GM19035 (cell line): ENCODE measurements at regions not wholly inside any gene's neighbourhood (a gene's known extent, or its start where the extent isn't known, plus 50 kb on each side); places are given as distances from the start of the nearest gene placed in this dataset.
"Not testable (repeated sequence)": the region's sequence is repeated elsewhere in the genome, so short reads cannot be mapped to it uniquely, and the experiment has no call there.

Source experiments
- ATAC-seq: cut with Tn5 transposase; IDR thresholded peaks from one replicate; pipeline ENCODE4 v1.9.1; 2021; ENCODE audit not compliant: unreplicated experiment

DNA sequence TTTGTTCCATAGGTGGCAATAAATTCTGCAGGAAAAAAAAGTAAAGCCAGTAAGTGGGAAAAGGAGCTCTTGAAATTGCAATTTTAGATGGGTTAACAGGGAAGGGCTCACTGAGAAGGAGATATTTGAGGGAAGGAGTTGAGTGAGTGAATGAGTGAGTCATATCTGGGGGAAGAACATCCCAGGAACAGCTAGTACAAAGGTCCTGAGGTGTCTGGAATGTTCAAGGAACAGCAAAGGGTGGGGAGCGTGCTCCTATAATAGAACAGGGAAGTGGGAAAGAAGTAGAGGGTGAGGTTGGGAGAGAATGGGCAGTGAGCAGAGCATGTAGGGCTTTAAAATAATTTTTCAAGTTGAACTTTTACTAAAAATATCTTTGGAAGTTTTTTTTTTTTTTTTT lies 68.0 kb upstream of the PSME4 start:
- ATAC-seq = no peak

DNA sequence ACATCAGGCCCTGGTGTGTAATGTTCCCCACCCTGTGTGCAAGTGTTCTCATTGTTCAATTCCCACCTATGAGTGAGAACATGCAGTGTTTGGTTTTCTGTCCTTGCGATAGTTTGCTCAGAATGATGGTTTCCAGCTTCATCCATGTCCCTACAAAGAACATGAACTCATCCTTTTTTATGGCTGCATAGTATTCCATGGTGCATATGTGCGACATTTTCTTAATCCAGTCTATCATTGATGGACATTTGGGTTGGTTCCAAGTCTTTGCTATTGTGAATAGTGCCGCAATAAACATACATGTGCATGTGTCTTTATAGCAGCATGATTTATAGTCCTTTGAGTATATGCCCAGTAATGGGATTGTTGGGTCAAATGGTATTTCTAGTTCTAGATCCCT lies 60.5 kb upstream of the PSME4 start:
- not testable (repeated sequence) for ATAC-seq

DNA sequence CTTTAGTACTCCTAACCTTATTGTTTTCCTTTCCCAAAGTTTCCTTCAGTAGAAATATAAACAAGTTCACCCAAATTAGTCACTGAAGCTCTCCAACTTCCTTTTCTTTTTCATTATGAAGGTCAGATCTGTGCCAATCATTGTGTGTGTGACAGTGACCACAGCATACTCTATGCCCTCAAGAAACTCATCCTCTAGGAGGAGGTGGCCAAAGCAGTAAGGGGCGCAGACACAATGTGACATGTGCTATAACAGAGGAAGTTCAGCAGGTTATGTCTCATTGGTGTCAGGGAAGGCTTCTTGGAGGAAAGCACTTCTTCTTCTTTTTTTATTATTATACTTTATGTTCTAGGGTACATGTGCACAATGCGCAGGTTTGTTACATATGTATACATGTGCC lies 60.0 kb upstream of the PSME4 start:
- ATAC-seq = no peak

DNA sequence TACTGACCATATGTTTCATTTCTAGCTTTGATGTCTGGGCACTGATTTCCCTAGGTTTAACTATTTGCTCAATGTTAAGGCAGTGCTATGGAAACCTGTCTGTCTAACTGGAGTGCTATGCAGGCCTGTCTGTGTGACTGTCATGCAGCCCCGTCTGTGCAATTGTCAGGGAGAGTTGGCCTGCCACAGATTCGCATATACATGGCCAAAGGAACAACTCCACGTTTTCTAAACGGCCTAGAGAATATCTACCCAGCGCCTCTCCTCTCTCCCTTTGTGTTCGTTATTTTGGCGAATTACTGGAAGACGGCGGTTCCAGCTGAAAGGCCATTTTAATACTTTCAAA lies 59.6 kb upstream of the PSME4 start:
- ATAC-seq = no peak

DNA sequence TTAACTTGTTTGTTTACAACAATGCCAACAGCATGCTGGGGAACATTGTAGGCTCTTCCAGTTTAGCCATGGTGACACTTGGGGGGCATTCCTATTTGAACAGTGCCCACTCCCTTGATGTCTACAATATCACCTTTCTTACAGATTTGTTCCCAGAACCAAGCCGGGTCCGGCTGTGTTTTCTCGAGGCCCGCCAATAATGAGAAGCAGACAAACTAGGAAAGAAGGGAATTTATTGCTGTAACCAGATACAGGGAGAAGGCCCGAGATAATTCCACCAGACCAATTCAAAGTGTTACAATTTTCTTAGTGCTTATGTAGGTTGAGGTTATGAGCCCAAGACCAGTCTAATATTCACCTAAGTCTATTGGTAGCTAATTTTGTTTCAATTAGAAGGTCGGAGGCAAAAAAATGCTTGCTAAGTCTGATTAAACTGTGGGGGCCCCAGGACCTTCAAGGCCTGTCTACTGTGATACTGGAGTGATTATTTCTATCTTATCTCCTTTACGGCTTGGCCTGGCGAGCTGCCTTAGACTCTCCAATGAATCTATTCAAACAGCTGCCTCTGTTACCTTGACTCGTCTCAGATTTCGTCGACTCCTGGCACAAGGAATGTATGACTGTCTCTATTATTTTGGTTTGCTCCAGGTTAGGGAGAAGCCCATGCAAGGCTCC lies 59.1 kb upstream of the PSME4 start:
- no peak for ATAC-seq

DNA sequence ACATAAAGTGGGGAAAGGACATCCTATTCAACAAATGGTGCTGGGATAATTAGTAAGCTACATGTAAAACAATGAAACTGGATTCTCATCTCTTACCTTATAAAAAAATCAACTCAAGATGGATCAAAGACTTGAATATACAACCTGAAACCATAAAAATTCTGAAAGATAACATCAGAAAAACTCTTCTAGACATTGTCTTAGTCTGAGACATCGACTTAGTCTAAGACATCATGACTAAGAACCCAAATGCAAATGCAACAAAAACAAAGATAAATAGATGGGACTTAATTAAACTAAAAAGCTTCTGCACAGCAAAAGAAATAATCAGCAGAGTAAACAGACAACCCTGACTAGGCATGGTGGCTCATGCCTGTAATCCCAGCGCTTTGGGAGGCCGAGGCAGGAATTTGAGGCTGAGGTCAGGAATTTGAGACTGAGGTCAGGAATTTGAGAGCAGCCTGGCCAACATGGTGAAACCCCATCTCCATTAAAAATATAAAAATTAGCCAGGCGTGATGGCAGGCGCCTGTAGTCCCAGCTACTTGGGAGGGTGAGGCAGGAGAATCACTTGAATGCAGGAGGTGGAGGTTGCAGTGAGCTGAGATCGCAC lies 54.8 kb upstream of the PSME4 start:
- not testable (repeated sequence) for ATAC-seq

DNA sequence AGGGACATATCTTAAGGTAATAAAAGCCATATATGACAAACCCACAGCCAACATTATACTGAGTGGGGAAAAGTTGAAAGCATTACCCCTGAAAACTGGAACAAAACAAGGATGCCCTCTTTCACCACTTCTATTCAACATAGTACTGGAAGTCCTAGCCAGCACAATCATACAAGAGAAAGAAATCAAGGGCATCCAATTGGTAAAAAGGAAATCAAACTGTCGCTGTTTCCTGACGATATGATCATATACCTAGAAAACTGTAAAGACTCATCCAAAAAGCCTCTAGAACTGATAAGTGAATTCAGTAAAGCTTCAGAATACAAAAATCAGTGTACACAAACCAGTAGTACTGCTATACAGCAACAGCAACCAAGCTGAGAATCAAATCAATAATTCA lies 53.8 kb upstream of the PSME4 start:
- no peak for ATAC-seq

DNA sequence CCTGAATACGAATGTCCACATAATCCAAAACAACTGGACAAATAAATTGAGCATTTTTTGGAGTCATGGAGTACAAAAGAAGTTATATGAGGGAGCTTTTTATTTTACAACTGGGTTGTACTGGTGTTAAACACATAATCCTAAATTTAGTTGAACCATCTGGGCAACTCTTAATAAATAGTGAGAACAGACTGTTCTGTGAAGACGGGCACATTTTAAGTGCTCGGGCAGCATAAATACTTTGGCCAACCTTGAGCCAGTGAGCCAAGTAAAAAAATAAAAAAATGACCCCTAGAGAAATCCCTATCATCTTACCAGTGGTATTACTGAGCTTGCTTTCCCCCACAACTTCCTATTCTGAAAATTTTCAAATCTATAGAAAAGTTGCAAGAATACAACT lies 50.9 kb upstream of the PSME4 start:
- no peak for ATAC-seq

DNA sequence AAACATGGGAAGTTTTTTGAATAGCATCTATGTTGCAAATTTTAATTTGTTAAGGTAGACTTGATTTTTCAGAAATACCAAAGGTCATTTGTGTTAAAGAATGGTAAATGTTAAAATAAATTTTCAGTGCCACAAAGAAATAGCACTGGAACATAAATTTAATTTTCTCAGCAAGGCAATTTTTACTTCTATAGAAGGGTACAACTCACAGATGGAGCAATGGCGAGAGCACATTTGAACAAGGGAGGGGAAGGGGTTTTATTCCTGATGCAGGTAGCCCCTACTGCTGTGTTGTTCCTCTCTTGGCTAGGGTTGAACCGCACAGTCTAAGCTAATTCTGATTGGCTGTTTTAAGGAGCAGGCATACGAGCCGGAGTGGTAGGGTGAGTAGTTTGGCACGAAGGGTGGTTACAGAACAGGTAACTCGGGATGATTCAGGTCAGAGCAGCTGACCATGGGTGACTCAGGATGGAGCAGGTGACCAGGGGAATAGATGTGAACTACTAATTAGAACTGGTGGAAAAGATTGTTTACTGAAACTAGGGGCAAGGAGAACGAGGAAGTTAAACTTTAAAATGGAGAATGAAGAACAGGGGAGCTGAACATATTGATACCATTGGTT lies 50.1 kb upstream of the PSME4 start:
- ATAC-seq = no peak
